ENCODE measurements at regions not wholly inside any gene's neighbourhood (a gene's known extent, or its start where the extent isn't known, plus 50 kb on each side); places are given as distances from the start of the nearest gene placed in this dataset.

DNA sequence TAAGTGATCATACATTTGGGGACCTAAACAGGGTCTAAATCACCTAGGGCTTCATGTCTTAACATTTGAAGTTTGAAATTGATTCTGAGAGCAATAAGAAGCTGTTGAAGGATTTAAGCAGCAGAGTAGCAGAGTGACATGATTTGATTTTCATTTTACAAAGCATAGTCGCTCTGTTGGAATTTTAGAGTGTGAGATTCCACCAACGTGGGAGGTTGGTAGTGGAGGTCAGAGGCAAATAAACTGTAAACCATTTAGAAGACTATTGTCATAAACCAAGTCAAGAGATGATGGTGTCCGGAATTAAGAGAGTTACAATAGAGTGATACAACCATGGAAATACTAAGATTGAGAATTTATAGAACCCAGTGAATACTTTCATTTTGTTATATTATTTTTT is 52.7 kb upstream of the ZDHHC17 start:
- no peak for DNase-seq

GRCh38 chr12:76713130-76713529 is 50.8 kb upstream of the ZDHHC17 start:
- DNase-seq = no peak

- no peak for DNase-seq
Observed at GRCh38 chr12:76713986-76714385, 49.9 kb upstream of the ZDHHC17 start.

Measured in activated CD4-positive, alpha-beta T cell treated with anti-CD3 and anti-CD28 coated beads, Interleukin-2, amount 50 U/mL, for 1 hour (primary cell).